OCI-LY7 (cell line): ENCODE measurements at regions not wholly inside any gene's neighbourhood (a gene's known extent, or its start where the extent isn't known, plus 50 kb on each side); places are given as distances from the start of the nearest gene placed in this dataset.

Experiments used
- BruUV-seq: library from RNA; stranded (reverse); fragments of 400-500 nt; replicated peaks from 2 replicates; lab custom pipeline; 2021; lab: Mats Ljungman, UMichigan
- CTCF ChIA-PET: fragments of 300-600 bp; sonication (Branson Sonifier 250); formaldehyde crosslinking; loops from one replicate; lab custom pipeline; 2022; ENCODE audit warnings: antibody characterized with exemption; ENCODE audit not compliant: unreplicated experiment; lab: Charles Lee
- POLR2A ChIA-PET: fragments of 300-600 bp; sonication (Branson Sonifier 250); formaldehyde crosslinking; loops from one replicate; lab custom pipeline; 2022; ENCODE audit warnings: antibody characterized with exemption; lab: Charles Lee
- DNase-seq: peaks from one replicate; pipeline ENCODE4 v3.0.0-alpha.2; 2015; ENCODE audit warnings: low spot score
- H2AFZ ChIP-seq: fragments of 200-600 bp; sonication (generic), shearing (Covaris generic); 2 replicates; pipeline ENCODE4 v1.6.1; 2014; ENCODE audit warnings: mild to moderate bottlenecking, antibody characterized with exemption, low read length, moderate library complexity
- H3K27ac ChIP-seq: fragments of 200-600 bp; sonication (generic); 2 replicates; pipeline ENCODE4 v1.5.1; 2014; ENCODE audit warnings: mixed run types, low read depth, mild to moderate bottlenecking, moderate library complexity, low read length, inconsistent platforms; ENCODE audit not compliant: poor library complexity, severe bottlenecking
- H3K36me3 ChIP-seq: fragments of 200-600 bp; sonication (generic); 2 replicates; pipeline ENCODE4 v1.6.1; 2014; ENCODE audit warnings: mild to moderate bottlenecking, antibody characterized with exemption, low read length, moderate library complexity, mixed read lengths; ENCODE audit not compliant: insufficient read depth
- H3K4me1 ChIP-seq: fragments of 200-600 bp; sonication (generic); 2 replicates; pipeline ENCODE4 v1.5.1; 2014; ENCODE audit warnings: mild to moderate bottlenecking, low read length; ENCODE audit not compliant: insufficient read depth, poor library complexity, severe bottlenecking
- H3K4me2 ChIP-seq: fragments of 200-600 bp; sonication (generic); 2 replicates; pipeline ENCODE4 v1.6.1; 2014; ENCODE audit warnings: mild to moderate bottlenecking, low read length
- H3K4me3 ChIP-seq: fragments of 200-600 bp; sonication (generic); 2 replicates; pipeline ENCODE4 v1.5.1; 2014; ENCODE audit warnings: mild to moderate bottlenecking, low read depth, low read length; ENCODE audit not compliant: poor library complexity, severe bottlenecking
- H3K79me2 ChIP-seq: fragments of 200-600 bp; sonication (generic); 2 replicates; pipeline ENCODE4 v1.6.1; 2016; ENCODE audit warnings: low read depth, mild to moderate bottlenecking, low read length, moderate library complexity, mixed read lengths; ENCODE audit not compliant: insufficient read depth
- H3K9me2 ChIP-seq: fragments of 200-600 bp; sonication (generic); 2 replicates; pipeline ENCODE4 v1.6.1; 2016; ENCODE audit warnings: mild to moderate bottlenecking, low read length, mixed read lengths; ENCODE audit not compliant: insufficient read depth
- H3K9me3 ChIP-seq: fragments of 200-600 bp; sonication (generic); 2 replicates; pipeline ENCODE4 v1.6.1; 2014; ENCODE audit warnings: mild to moderate bottlenecking, mixed run types, low read length, mixed read lengths
- H4K20me1 ChIP-seq: fragments of 200-600 bp; sonication (generic); 2 replicates; pipeline ENCODE4 v1.6.1; 2014; ENCODE audit warnings: mild to moderate bottlenecking, antibody characterized with exemption, low read length, moderate library complexity, mixed read lengths; ENCODE audit not compliant: insufficient read depth
- CTCF ChIP-seq: fragments of 200-600 bp; sonication (generic); conservative IDR thresholded peaks from 2 replicates; pipeline ENCODE4 v1.5.1; 2014; ENCODE audit warnings: mild to moderate bottlenecking, antibody characterized with exemption, low read length, moderate library complexity, mixed read lengths
- EZH2phosphoT487 ChIP-seq: fragments of 200-600 bp; sonication (generic); IDR thresholded peaks from 2 replicates; pipeline ENCODE4 v1.6.1; 2018; ENCODE audit warnings: low read depth, borderline replicate concordance, mild to moderate bottlenecking, mixed run types, antibody characterized with exemption, low read length, moderate library complexity, mixed read lengths
- intact Hi-C: fragments of 100-400 bp; cut with micrococcal nuclease; formaldehyde crosslinking; loops from one replicate; pipeline ENCODE4 v1.10.0; 2022; ENCODE audit not compliant: unreplicated experiment

- POLR2A ChIA-PET: no interaction called here
- no peak overlapping the region for H2AFZ ChIP-seq
- H3K9me2 ChIP-seq: no peaks in the 10 kb centered on the region
- no peaks in the 10 kb centered on the region for H3K36me3 ChIP-seq
- H4K20me1 ChIP-seq: no peaks in the 10 kb centered on the region
- no TSS peak for BruUV-seq
- intact Hi-C loops: no loop called here
- H3K27ac ChIP-seq: no peak overlapping the region
- no peak for DNase-seq
- no peak overlapping the region for H3K4me3 ChIP-seq
- no peaks in the 10 kb centered on the region for H3K9me3 ChIP-seq
- H3K4me1 ChIP-seq: no peaks in the 10 kb centered on the region
- no peaks in the 10 kb centered on the region for H3K79me2 ChIP-seq
- TF ChIP-seq CTCF: no peak
- no peak for TF ChIP-seq EZH2phosphoT487
- CTCF ChIA-PET: no interaction called here
- no peak overlapping the region for H3K4me2 ChIP-seq
These were observed 69.6 kb upstream of the BARHL2 start for GRCh38 chr1:90786709-90787108.

- Histone ChIP-seq H3K36me3 (no peaks in the 10 kb centered on the region), H3K9me2 (no peaks in the 10 kb centered on the region), H2AFZ (no peak overlapping the region), H3K4me2 (no peak overlapping the region), H3K9me3 (no peaks in the 10 kb centered on the region), H3K27ac (no peak overlapping the region), H3K4me1 (no peaks in the 10 kb centered on the region), H4K20me1 (no peaks in the 10 kb centered on the region), H3K4me3 (no peak overlapping the region), H3K79me2 (no peaks in the 10 kb centered on the region)
- DNase-seq: no peak
- intact Hi-C loops: no loop called here
- no TSS peak for BruUV-seq
- ChIA-PET CTCF (no interaction called here), POLR2A (interaction anchor here (0.9 kb wide), 1 partner anchor 254 kb away, joined by 3 read pairs; no protein-coding TSS in a partner anchor)
- TF ChIP-seq EZH2phosphoT487: no peak
- no peak for TF ChIP-seq CTCF
These were observed 67.2 kb upstream of the BARHL2 start for GRCh38 chr1:90784186-90784847.

- Histone ChIP-seq H3K4me3 (no peak overlapping the region), H2AFZ (no peak overlapping the region), H4K20me1 (no peaks in the 10 kb centered on the region), H3K4me1 (no peaks in the 10 kb centered on the region), H3K79me2 (no peaks in the 10 kb centered on the region), H3K9me2 (no peaks in the 10 kb centered on the region), H3K9me3 (no peaks in the 10 kb centered on the region), H3K36me3 (no peaks in the 10 kb centered on the region), H3K27ac (no peak overlapping the region), H3K4me2 (no peak overlapping the region)
- ChIA-PET POLR2A (interaction anchor here (0.9 kb wide), 1 partner anchor 256 kb away, joined by 3 read pairs; no protein-coding TSS in a partner anchor), CTCF (no interaction called here)
- TF ChIP-seq CTCF (no peak), EZH2phosphoT487 (no peak)
- BruUV-seq: no TSS peak
- no peak for DNase-seq
- intact Hi-C loops: no loop called here
These were observed 66.1 kb upstream of the BARHL2 start for GRCh38 chr1:90783181-90783580.
